ENCODE measurements at regions not wholly inside any gene's neighbourhood (a gene's known extent, or its start where the extent isn't known, plus 50 kb on each side); places are given as distances from the start of the nearest gene placed in this dataset.

DNA sequence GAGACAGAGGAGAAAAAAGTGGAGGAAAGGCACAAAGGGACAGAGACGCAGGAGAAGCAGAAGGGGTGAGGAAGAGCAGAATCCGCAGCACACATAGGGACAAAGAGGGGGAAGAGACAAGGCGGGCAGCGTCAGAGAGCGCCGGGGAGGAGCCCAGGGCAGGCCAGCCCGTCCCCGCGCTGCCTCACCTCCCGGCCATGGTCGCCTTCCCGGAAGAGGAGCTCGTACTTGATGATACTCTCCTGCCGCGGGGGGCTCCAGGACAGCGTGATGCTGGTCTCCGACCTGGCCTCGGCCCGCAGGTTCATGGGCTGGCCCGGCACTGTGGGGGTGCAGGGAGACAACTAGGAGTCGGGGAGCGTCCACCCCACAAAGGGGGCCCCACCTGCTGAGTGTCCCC is 100.6 kb downstream of the PTPRS start:
- intact Hi-C loops (cut with DNase I), result no loop called here
- Histone ChIP-seq H3K4me3 (no peak overlapping the region), H3K27me3 (no peaks in the 10 kb centered on the region), H3K4me1 (no peaks in the 10 kb centered on the region), H3K36me3 (no peaks in the 10 kb centered on the region), H3K9me3 (no peaks in the 10 kb centered on the region), H3K27ac (no peak overlapping the region)
- TF ChIP-seq POLR2A (IDR thresholded peaks at IDR 0.05), result no peak
- TF ChIP-seq, protein P1, sequence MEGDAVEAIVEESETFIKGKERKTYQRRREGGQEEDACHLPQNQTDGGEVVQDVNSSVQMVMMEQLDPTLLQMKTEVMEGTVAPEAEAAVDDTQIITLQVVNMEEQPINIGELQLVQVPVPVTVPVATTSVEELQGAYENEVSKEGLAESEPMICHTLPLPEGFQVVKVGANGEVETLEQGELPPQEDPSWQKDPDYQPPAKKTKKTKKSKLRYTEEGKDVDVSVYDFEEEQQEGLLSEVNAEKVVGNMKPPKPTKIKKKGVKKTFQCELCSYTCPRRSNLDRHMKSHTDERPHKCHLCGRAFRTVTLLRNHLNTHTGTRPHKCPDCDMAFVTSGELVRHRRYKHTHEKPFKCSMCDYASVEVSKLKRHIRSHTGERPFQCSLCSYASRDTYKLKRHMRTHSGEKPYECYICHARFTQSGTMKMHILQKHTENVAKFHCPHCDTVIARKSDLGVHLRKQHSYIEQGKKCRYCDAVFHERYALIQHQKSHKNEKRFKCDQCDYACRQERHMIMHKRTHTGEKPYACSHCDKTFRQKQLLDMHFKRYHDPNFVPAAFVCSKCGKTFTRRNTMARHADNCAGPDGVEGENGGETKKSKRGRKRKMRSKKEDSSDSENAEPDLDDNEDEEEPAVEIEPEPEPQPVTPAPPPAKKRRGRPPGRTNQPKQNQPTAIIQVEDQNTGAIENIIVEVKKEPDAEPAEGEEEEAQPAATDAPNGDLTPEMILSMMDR (IDR thresholded peaks at IDR 0.05), result no peak
- 80% methylated on average over 2 of the region's 22 CpGs for WGBS (ENCODE audit: insufficient coverage, low coverage, low lambda C conversion rate, missing lambda C conversion rate)
- peak in 1 of 4 donors; percentile 17 for ATAC-seq
- no peak for DNase-seq

DNA sequence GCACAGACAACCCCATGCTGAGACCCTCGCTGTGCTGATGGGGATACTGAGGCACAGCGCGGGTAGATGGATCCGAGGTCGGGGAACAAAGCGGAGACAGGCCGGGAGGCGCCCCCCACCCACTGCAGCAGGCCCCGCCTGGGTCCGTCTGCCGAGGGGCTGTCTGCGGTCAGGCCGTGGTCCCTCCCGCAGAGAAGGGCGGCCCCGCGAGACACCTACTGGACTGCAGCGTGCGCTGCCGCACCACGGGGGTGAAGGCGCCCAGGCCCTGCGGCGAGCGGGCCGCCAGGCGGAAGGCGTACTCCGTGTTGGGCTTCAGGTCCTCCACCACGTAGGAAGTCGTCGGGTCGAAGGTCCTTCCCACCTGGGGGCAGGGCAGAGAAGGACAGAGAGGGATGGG is 101.9 kb downstream of the PTPRS start:
- no peak for TF ChIP-seq POLR2A (IDR thresholded peaks at IDR 0.05)
- TF ChIP-seq, protein P1 (IDR thresholded peaks at IDR 0.05), result no peak
- H3K4me3 ChIP-seq, result no peak overlapping the region
- WGBS (ENCODE audit: insufficient coverage, low coverage, low lambda C conversion rate, missing lambda C conversion rate), result 90% methylated on average over 17 of the region's 33 CpGs
- H3K4me1 ChIP-seq, result no peaks in the 10 kb centered on the region
- peak in 1 of 4 donors; percentile 35 for ATAC-seq
- H3K27me3 ChIP-seq, result no peaks in the 10 kb centered on the region
- intact Hi-C loops (cut with DNase I), result no loop called here
- H3K36me3 ChIP-seq, result no peaks in the 10 kb centered on the region
- H3K9me3 ChIP-seq, result no peaks in the 10 kb centered on the region
- no peak for DNase-seq
- no peak overlapping the region for H3K27ac ChIP-seq

DNA sequence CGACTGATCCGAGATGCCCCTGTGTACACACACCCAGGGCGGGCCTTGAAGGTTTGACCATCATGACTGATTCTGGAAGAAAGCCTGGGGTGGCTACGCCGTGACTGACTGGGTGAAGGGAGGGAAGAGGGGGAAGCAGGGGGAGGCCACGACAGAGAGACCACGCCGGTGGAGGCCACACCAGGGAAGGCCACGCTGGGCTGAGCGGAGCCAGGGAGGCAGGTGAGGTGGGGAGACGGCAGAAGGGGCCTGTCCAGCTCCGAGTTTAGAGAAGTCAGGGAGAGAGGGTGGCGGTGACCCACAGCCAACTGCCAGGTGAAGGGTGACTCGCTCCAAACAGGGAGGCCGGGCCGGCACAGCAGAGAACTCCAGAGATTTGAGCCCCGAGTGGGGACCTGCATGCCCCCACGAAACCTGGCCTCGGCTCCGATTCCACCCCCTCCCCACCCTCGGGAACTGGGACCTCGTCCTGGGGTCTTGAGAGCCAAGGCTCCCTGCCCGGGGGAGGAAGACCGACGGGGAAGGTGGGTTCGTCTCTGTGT is 102.6 kb downstream of the PTPRS start:
- no peak overlapping the region for H3K4me3 ChIP-seq
- TF ChIP-seq, protein P1 (IDR thresholded peaks at IDR 0.05), result no peak
- TF ChIP-seq POLR2A (IDR thresholded peaks at IDR 0.05), result no peak
- H3K27me3 ChIP-seq, result no peaks in the 10 kb centered on the region
- peak in 1 of 4 donors; percentile 14 for ATAC-seq
- no peaks in the 10 kb centered on the region for H3K4me1 ChIP-seq
- intact Hi-C loops (cut with DNase I), result no loop called here
- H3K27ac ChIP-seq, result no peak overlapping the region
- DNase-seq, result no peak
- H3K36me3 ChIP-seq, result no peaks in the 10 kb centered on the region
- no peaks in the 10 kb centered on the region for H3K9me3 ChIP-seq
- WGBS (ENCODE audit: insufficient coverage, low coverage, low lambda C conversion rate, missing lambda C conversion rate), result 87% methylated on average over 8 of the region's 26 CpGs

GRCh38 chr19:5237190-5237780 is 103.3 kb downstream of the PTPRS start:
- Histone ChIP-seq H3K4me1 (no peaks in the 10 kb centered on the region), H3K27me3 (no peaks in the 10 kb centered on the region), H3K27ac (no peak overlapping the region), H3K9me3 (no peaks in the 10 kb centered on the region), H3K4me3 (no peak overlapping the region), H3K36me3 (no peaks in the 10 kb centered on the region)
- DNase-seq (no peak), ATAC-seq (peak in 1 of 4 donors; percentile 14)
- TF ChIP-seq POLR2A (IDR thresholded peaks at IDR 0.05), result no peak
- TF ChIP-seq, protein P1 (IDR thresholded peaks at IDR 0.05), result no peak
- WGBS (ENCODE audit: insufficient coverage, low coverage, low lambda C conversion rate, missing lambda C conversion rate), result 90% methylated on average over 2 of the region's 35 CpGs
- intact Hi-C loops (cut with DNase I), result no loop called here

All from right lobe of liver (tissue), 6 donors.